Small intestine (tissue), 7 donors: ENCODE measurements at regions not wholly inside any gene's neighbourhood (a gene's known extent, or its start where the extent isn't known, plus 50 kb on each side); places are given as distances from the start of the nearest gene placed in this dataset.
"Not testable (repeated sequence)": the region's sequence is repeated elsewhere in the genome, so short reads cannot be mapped to it uniquely, and the experiment has no call there.

Experiments
- DNase-seq, 2 donors: peaks; one replicate each; pipeline versions ENCODE4 v3.0.0 to v3.0.0-alpha.2; 2013
- FAIRE-seq: peaks from 2 replicates; lab custom pipeline; 2012; peaks lifted over from hg19 to GRCh38; lab: Jason Lieb, UNC
- H3K27ac ChIP-seq, 3 donors: one replicate each; pipeline ENCODE4 v1.5.1; 2013; ENCODE audit warnings: low read length in 2 of 3, mild to moderate bottlenecking in 2 of 3, control low read depth in 1 of 3, inconsistent platforms in 1 of 3, low read depth in 1 of 3, moderate library complexity in 1 of 3
- H3K27me3 ChIP-seq, 3 donors: one replicate each; pipeline ENCODE4 v1.6.1; 2013; ENCODE audit warnings: low read length in 3 of 3, inconsistent platforms in 1 of 3; ENCODE audit not compliant: control insufficient read depth in 3 of 3, insufficient read depth in 3 of 3
- H3K36me3 ChIP-seq, 3 donors: one replicate each; pipeline ENCODE4 v1.6.1; 2013; ENCODE audit warnings: low read length in 3 of 3, inconsistent platforms in 1 of 3, low read depth in 1 of 3, mild to moderate bottlenecking in 1 of 3, moderate library complexity in 1 of 3; ENCODE audit not compliant: control insufficient read depth in 3 of 3, insufficient read depth in 2 of 3
- H3K4me1 ChIP-seq, 3 donors: one replicate each; pipeline ENCODE4 v1.6.1; 2013; ENCODE audit warnings: low read length in 2 of 3, inconsistent platforms in 1 of 3, low read depth in 1 of 3, mild to moderate bottlenecking in 1 of 3, moderate library complexity in 1 of 3; ENCODE audit not compliant: control insufficient read depth in 3 of 3, insufficient read depth in 2 of 3
- H3K4me3 ChIP-seq, 3 donors: one replicate each; pipeline ENCODE4 v1.5.1; 2013; ENCODE audit warnings: low read length in 3 of 3, control low read depth in 1 of 3, inconsistent platforms in 1 of 3, low read depth in 1 of 3, mild to moderate bottlenecking in 1 of 3, moderate library complexity in 1 of 3
- H3K9me3 ChIP-seq, 2 donors: one replicate each; pipeline ENCODE4 v1.6.1; 2013; ENCODE audit warnings: low read depth in 1 of 2, low read length in 1 of 2; ENCODE audit not compliant: control insufficient read depth in 2 of 2, insufficient read depth in 1 of 2
- WGBS, 3 donors: extraction: QIAGEN DNeasy Blood & Tissue Kit; methylation state at CpG; one replicate each; pipeline ENCODE4 v1.1.7; 2013; 5-methylcytosine and 5-hydroxymethylcytosine counted together
- donor health status: healthy with polysubstance abuse.
- donor health status: control.
- donor health status: control.
- donor health status: Bipolar disorder and iron deficiency.
- donor health status: healthy.

- H3K9me3 ChIP-seq: no peaks in the 10 kb centered on the region
- WGBS, 3 donors: 81 to 87% (median 82%) methylated on average over 4 of the region's 4 CpGs
- no peaks in the 10 kb centered on the region for H3K36me3 ChIP-seq
- DNase-seq: no peak
- no peaks in the 10 kb centered on the region for H3K27me3 ChIP-seq
- H3K4me1 ChIP-seq: no peaks in the 10 kb centered on the region
- H3K4me3 ChIP-seq: no peak overlapping the region
- H3K27ac ChIP-seq: no peak overlapping the region
- no peak for FAIRE-seq
Measured at GRCh38 chr2:83970217-83970929, 488.7 kb downstream of the SUCLG1 start.

GRCh38 chr2:83969085-83969484 is 490.0 kb downstream of the SUCLG1 start:
- H3K9me3 ChIP-seq: no peaks in the 10 kb centered on the region
- H3K36me3 ChIP-seq: no peaks in the 10 kb centered on the region
- no peak for FAIRE-seq
- no peak for DNase-seq
- no peak overlapping the region for H3K4me3 ChIP-seq
- no peaks in the 10 kb centered on the region for H3K27me3 ChIP-seq
- H3K4me1 ChIP-seq: no peaks in the 10 kb centered on the region
- H3K27ac ChIP-seq: no peak overlapping the region
- 77 to 88% (median 86%) methylated on average over 3 of the region's 3 CpGs for WGBS, 3 donors

GRCh38 chr2:83967854-83968253 is 491.2 kb downstream of the SUCLG1 start:
- no peak overlapping the region for H3K27ac ChIP-seq
- no peak overlapping the region for H3K4me3 ChIP-seq
- no peaks in the 10 kb centered on the region for H3K9me3 ChIP-seq
- no peaks in the 10 kb centered on the region for H3K36me3 ChIP-seq
- H3K4me1 ChIP-seq: no peaks in the 10 kb centered on the region
- 30 to 63% (median 57%) methylated on average over 2 of the region's 2 CpGs for WGBS, 3 donors
- H3K27me3 ChIP-seq: no peaks in the 10 kb centered on the region
- DNase-seq (no peak), FAIRE-seq (no peak)

- FAIRE-seq, H3K4me1 ChIP-seq, H3K9me3 ChIP-seq, H3K36me3 ChIP-seq, H3K27me3 ChIP-seq, H3K27ac ChIP-seq, DNase-seq, H3K4me3 ChIP-seq: not testable (repeated sequence)
- WGBS, 3 donors: 85 to 91% (median 88%) methylated on average over 1 of the region's 3 CpGs
Measured at GRCh38 chr2:83966946-83967345, 492.1 kb downstream of the SUCLG1 start.

GRCh38 chr2:83961512-83961911 is 497.6 kb downstream of the SUCLG1 start:
- no peak for DNase-seq
- H3K4me3 ChIP-seq: no peak overlapping the region
- no peak for FAIRE-seq
- H3K27me3 ChIP-seq: peaks cover 0 to 3% (median 0%) of the 10 kb centered on the region in 3 donors
- WGBS, 3 donors: 89 to 94% (median 90%) methylated on average over 7 of the region's 7 CpGs
- no peaks in the 10 kb centered on the region for H3K4me1 ChIP-seq
- H3K27ac ChIP-seq: no peak overlapping the region
- no peaks in the 10 kb centered on the region for H3K36me3 ChIP-seq
- H3K9me3 ChIP-seq: no peaks in the 10 kb centered on the region

GRCh38 chr2:83960371-83960770 is 498.7 kb downstream of the SUCLG1 start:
- no peak overlapping the region for H3K27ac ChIP-seq
- peaks cover 0 to 3% (median 0%) of the 10 kb centered on the region in 3 donors for H3K27me3 ChIP-seq
- 83 to 91% (median 90%) methylated on average over 1 of the region's 1 CpG for WGBS, 3 donors
- no peaks in the 10 kb centered on the region for H3K4me1 ChIP-seq
- no peaks in the 10 kb centered on the region for H3K36me3 ChIP-seq
- no peak overlapping the region for H3K4me3 ChIP-seq
- FAIRE-seq (no peak), DNase-seq (no peak)
- H3K9me3 ChIP-seq: no peaks in the 10 kb centered on the region

GRCh38 chr2:83959266-83959665 is 499.8 kb downstream of the SUCLG1 start:
- no peaks in the 10 kb centered on the region for H3K9me3 ChIP-seq
- DNase-seq (no peak), FAIRE-seq (no peak)
- H3K27ac ChIP-seq: no peak overlapping the region
- no peaks in the 10 kb centered on the region for H3K4me1 ChIP-seq
- no peaks in the 10 kb centered on the region for H3K36me3 ChIP-seq
- 88 to 97% (median 91%) methylated on average over 2 of the region's 2 CpGs for WGBS, 3 donors
- H3K4me3 ChIP-seq: no peak overlapping the region
- H3K27me3 ChIP-seq: peaks cover 0 to 3% (median 0%) of the 10 kb centered on the region in 3 donors

GRCh38 chr2:83956991-83957390 is 502.1 kb downstream of the SUCLG1 start:
- Histone ChIP-seq H3K4me1 (no peaks in the 10 kb centered on the region), H3K27me3 (peaks cover 0 to 3% (median 0%) of the 10 kb centered on the region in 3 donors), H3K36me3 (no peaks in the 10 kb centered on the region), H3K27ac (no peak overlapping the region), H3K9me3 (no peaks in the 10 kb centered on the region), H3K4me3 (no peak overlapping the region)
- FAIRE-seq: no peak
- no peak for DNase-seq
- WGBS, 3 donors: 49 to 78% (median 66%) methylated on average over 4 of the region's 4 CpGs

- FAIRE-seq (no peak), DNase-seq (no peak)
- Histone ChIP-seq H3K27ac (no peak overlapping the region), H3K27me3 (no peaks in the 10 kb centered on the region), H3K9me3 (no peaks in the 10 kb centered on the region), H3K36me3 (no peaks in the 10 kb centered on the region), H3K4me3 (no peak overlapping the region), H3K4me1 (no peaks in the 10 kb centered on the region)
- 22 to 33% (median 29%) methylated on average over 1 of the region's 1 CpG for WGBS, 3 donors
Measured at GRCh38 chr2:83953697-83954096, 505.4 kb downstream of the SUCLG1 start.
